GM19043 (cell line): ENCODE measurements at regions not wholly inside any gene's neighbourhood (a gene's known extent, or its start where the extent isn't known, plus 50 kb on each side); places are given as distances from the start of the nearest gene placed in this dataset.
"Not testable (repeated sequence)": the region's sequence is repeated elsewhere in the genome, so short reads cannot be mapped to it uniquely, and the experiment has no call there.

Experiments
- ATAC-seq: cut with Tn5 transposase; IDR thresholded peaks from one replicate; pipeline ENCODE4 v1.9.1; 2021; ENCODE audit warnings: low read depth; ENCODE audit not compliant: unreplicated experiment

DNA sequence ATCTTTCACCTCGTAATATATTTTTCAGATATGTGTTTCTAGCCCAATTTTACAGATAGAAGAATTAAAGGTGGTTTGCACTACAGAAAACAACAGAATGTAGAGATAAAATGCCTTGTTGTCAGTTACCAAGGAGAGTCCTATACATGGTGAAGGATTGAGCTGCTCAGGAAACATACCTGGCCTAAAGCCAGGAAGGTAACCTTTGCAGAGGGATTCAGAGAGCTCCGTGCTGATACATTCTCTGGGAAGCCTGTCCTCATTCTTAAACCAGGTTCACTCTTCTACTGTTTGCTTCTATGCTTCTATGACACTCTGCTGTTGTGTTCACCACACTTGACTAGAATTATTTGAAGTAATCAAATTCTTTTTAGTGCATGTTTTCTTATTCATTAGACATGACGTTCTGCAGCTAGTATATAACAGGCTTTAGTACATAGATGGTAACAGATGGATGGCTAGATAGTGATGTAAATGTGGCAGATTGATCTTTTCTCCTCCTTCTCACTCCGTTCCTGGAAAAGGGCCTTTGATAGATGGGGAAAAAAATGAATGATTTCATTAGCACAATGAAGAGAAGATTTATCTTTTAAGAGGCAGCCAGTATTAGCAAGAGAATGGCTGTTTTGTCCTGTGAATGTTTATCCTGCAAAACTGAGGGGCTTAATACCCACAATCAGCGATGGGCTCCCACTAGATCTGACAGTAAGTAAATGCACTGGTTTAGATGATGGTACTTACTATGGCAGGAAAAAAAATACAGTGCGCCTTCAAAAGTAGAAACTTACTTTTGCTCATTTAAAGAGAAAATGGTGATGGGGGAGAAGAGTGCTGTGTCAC lies 589.6 kb upstream of the FAM98A start:
- ATAC-seq: no peak

DNA sequence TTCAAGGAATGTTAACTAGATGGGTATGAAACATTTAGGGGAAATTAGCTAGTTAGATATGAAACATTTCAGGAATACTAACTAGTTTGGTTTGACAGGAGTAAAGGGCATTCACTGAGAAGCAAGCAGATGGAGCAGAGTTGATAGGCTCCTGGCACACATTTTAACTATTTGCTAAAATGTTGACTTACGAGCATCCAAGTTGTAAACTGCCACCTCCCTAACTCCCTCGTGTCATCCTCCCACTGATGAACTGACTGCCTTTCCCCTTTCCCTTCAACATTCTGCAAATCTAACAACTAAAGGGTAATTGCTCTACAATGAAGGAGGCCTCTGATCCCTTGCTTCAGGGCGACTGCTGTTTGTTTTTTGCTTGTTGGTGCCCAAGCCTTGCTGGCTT lies 580.4 kb upstream of the FAM98A start:
- no peak for ATAC-seq

DNA sequence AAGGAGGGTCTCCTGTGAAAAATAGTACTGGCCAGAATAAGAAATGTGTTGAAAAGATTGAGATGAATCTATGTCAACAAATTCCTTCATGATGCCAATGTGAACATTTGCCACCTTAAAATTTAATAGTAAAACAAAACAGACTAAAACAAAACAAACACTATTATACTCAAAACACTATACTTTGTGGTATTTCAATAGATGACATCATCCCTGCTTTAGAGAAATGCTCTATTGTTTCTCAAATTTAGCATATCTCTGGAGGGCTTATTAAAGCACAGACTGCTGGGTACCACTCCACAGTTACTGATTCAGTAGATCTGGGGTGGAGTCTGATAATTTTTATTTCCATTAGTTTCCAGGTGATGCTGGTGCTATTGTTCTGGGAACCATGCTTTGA lies 579.4 kb upstream of the FAM98A start:
- no peak for ATAC-seq

DNA sequence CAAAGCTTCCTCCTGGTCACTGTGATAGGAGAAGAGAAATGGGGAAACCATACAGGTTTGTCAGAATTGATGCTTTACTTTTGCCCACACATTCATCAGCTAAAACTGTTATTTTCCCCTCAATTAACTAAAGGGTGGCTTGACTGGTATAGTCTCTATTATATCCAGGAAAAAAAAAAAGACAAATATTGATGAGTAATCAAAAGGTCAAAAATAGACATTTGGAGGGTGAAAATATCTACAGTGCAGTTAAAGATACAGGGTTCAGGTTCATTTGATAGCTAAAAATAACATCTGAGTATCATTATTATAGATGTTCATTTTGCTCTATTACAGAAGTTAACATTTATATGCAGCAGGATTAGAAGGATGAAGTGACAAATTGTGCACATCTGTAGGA lies 577.6 kb upstream of the FAM98A start:
- no peak for ATAC-seq

DNA sequence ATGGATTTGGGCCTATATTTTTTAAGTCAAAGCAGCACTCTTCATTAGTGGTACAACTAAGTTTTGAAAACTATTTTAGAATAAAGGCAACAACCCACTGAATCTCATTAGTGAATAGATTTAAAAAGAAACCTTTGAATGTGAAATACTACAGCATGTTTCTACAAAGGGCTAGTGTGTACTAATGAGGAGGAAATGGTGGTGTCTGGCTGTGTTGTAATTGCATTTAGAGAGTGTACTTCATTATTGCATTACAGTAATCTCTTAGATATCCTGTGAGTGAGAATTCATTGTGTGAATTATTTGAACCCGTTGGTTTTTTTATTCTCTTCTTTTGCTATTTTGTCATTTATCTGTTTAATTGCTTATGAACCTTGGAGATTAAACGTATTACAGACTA lies 575.4 kb upstream of the FAM98A start:
- ATAC-seq: no peak

DNA sequence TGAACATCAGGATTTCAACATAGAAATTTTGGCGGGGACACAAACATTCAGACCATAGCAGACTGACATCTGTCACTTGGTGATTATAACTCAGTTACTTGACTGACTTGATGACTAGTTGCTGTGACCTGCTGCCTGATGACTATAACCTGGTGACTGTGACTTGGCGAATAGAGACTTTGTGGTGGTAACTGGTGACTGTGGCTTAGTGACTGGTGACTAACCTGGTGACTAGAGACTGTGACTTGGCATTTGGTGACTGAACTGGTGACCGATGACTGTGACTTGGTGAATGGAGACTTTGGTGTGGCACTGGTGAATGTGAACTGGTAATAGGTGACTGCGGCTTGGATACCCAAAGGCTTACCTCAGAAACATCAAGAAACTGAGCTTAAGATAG lies 563.1 kb upstream of the FAM98A start:
- no peak for ATAC-seq

DNA sequence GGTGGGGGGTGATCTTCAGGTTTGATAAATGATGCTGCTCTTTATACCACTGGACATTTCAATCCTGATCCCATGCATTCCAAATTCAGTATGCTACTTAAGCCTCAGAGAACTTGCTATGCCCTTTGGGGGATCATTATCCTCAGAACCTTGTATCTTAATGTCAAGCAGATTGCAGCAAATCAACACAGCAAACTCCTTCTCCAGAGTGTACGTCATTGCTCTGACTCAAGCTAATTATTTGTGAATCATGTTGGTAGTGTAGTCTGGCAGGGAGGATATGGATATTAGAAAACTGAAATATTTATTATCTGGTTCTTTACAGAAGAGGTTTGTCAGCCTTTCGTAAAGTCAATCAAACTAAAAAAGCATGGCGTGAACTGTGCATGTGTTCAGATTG lies 562.5 kb upstream of the FAM98A start:
- no peak for ATAC-seq

DNA sequence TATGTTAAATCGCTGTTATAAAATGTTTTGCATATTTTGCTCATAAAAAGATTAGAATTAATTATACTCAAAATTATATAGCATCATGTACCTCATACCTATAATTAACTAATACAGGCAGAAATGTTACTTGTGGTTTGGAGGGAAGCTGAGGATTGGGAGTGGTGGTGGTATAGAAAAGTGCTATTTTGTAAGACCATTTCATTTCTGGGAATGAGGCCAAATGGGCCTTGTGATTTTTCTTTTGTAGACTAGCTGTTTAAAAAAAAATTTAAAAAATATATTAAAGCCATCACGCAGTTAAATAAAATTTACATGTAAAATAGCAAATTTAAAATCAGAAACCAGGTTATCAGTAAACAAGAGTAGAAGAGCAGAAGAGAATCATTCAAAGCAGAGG lies 560.8 kb upstream of the FAM98A start:
- ATAC-seq: no peak

DNA sequence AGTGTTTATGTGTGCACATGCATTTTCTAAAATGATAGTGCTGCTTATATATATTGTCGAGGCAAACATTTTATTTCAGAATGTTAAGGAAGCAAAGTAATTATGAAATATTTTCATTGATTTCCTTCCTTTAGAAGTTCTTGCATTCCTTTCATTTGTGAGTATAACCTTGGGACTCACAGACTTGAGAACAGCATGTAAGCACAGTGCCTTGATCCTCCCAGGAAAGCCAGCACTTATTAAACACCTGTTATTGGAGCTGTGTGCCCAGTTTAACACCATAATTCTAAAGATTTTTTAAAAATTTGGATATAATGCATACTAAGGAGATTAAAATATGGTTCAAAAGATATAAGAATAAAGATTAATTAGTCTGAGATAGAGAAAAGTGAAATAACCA lies 554.4 kb upstream of the FAM98A start:
- no peak for ATAC-seq

DNA sequence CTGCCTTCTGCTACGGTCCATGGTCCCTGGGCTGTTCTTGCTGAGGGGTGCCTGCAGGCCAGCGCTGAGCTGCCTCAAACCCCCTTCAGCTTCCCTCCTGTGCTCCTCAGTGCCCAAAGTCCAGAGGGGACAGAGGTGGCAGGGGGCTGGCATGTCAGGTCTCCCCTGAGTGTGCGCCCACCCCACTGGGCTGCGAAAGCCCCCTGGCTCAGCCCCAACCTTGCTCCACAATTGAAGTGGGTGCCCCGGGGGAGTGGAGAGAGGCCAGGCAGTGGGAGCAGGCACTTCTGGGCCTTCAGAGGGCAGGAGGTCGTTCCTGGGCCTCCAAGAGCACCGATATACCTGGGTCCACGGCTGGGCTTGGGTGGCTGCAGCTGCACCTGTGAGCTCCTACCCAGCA lies 548.7 kb upstream of the FAM98A start:
- ATAC-seq: no peak

DNA sequence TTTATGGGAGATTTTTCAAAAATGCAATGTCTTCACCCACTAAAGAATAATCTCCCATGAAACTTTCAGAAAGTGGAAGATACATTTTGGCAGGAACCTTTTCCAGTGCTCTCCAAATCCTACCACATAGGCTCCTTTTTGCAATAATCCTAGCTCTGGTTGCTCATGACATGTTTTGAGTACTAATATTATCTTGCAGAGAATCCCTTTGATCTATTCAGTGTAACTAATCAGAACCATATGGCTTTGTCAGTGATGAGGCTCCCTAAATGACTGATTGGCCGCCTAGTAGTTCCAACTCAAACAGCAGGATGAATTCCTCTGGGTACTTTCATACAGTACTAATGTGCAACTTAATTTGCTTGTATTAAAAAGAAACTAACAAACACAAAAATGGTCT lies 544.0 kb upstream of the FAM98A start:
- no peak for ATAC-seq

DNA sequence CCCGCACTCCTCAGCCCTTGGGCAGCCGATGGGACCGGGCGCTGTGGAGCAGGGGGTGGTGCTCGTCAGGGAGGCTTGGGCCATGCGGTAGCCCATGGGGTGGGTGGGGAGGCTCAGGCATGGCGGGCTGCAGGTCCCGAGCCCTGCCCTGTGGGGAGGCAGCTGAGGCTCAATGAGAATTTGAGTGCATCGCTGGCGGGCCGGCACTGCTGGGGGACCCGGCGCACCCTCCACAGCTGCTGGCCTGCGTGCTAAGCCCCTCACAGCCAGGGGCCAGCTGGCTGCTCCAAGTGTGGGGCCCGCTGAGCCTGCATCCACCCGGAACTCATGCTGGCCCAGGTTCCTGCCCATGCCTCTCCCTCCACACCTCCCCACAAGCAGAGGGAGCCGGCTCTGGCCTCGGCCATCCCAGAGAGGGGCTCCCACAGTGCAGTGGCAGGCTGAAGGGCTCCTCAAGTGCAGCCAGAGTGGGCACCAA lies 543.5 kb upstream of the FAM98A start:
- ATAC-seq: not testable (repeated sequence)

DNA sequence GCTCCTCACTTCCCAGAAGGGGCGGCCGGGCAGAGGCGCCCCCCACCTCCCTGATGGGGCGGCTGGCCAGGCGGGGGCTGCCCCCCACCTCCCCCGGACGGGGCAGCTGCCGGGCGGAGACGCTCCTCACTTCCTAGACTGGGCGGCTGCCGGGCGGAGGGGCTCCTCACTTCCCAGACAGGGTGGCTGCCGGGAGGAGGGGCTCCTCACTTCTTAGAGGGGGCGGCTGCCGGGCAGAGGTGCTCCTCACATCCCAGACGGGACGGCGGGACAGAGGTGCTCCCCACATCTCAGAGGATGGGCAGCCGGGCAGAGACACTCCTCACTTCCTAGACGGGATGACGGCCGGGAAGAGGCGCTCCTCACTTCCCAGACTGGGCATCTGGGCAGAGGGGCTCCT lies 534.0 kb upstream of the FAM98A start:
- ATAC-seq: not testable (repeated sequence)

DNA sequence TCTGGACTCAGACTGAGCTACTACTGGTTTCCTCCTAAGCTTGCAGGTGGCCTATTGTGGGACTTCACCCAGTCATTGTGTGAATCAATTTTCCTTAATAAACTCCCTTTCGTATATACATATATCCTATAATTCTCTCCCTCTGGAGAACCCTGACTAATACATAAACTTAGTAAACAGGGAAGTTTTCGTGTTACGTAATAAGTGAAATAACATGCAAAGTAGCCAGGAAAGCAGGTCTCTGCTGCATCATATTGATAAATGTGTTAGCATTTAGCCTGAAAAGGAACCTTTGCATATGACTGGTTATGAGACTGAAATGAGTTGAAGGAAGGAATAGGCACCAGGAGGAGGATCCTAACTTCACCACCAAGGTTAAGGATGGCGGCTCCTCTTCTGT lies 527.2 kb upstream of the FAM98A start:
- ATAC-seq: no peak

DNA sequence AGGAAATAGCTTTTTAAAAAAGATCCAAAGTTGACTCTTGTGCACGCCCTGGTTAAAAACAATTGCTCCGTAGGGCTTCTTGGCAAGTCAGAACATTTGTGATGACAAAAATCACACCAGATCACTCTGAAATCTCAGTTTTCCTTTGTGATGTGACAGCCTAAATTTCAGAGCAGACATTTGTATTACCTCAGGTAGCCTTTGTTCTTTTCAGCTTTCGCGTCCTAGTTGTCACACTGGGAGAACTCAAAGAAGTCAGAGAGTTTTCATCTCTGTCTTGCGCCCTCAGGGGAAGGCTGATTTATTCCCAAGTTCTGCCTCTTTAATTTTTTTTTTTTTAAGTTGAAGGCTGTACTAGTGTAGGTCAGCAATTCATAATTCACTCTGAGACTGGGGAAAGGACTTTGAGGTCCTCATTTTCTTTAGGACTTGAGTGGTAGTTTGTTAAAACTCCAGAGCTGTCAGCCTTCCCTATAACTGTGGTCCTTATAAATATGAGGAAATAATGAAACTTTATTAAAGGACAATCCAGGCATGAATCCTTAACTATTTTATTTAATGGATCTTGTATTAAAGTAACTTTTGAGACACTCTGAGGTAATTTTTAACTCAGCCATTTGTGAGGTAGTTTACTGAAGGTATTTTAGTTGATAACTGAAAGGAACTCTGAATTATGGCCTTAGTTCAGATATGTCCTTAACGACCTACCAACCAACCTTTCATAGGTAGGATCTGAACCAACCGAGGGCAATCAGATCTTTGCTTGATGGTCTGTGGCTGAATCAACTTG lies 525.1 kb upstream of the FAM98A start:
- no peak for ATAC-seq

DNA sequence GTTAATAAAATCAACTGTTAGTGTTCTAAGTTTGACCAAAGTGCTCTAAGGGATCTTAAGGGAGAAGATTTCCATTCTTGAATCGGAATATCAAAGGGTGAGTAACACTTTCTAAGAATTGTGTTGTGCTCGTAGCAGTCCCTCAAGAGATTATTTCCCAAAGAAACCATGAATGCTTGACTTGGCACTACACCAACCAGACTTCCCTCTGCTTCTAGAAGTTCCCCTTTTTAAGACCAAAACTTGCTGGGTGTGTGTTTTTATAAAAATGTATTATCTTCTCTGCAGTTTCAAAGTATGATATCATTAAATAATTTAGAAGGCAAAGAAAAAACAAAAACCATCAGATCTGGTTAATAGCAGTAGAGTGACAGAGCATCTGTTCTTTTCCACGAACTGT lies 522.0 kb upstream of the FAM98A start:
- ATAC-seq: no peak

DNA sequence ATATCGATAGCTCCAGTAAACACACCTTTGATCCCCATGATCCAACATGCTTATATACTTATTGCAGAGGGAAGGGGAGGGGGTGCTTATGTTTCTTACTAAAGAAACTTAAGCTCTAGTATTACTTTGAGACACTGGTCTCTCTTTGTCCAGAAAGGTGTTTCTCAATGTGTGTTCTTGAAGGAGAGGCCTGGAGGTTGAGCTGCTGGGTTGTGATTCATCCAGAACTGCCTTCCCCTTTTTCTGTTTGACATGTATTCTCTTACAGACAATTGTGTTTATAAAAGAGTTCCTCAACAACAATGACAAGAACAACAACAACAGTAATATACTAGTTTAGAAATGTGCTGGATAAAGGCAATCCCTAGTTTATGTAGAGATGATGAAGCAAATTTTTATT lies 516.0 kb upstream of the FAM98A start:
- ATAC-seq: no peak

DNA sequence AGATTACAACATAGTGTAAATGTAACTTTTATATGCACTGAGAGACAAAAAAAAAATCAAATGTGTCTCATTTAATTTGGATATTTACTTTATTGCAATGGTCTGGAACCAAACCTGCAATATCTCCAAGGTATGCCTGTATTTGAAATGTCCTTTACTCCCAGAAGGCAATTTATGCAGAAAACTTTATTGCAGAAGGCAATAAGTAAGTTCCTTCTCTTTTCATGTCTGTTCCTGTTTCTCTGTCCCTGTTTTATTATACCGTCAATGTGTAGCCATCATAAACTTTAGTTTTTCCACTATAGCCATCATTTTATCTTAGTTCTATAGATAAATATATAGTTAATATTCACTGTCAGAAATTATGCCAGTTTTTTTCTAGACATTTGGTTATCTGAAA lies 513.1 kb upstream of the FAM98A start:
- no peak for ATAC-seq

DNA sequence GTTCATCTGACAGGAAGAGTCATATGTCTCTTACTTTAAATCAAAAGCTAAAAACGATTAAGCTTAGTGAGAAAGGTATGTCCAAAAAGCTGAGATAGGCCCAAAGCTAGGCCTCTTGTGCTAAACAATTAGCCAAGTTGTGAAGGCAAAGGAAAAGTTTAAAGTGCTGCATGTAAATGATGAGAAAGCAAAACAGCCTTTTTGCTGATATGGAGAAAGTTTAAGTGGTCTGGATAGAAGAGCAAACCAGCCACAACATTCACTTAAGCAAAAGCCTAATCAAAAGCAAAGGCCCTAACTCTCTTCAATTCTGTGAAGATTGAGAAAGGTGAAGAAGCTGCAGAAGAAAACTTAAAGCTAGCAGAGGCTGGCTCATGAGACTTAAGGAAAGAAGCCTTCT lies 511.3 kb upstream of the FAM98A start:
- no peak for ATAC-seq

DNA sequence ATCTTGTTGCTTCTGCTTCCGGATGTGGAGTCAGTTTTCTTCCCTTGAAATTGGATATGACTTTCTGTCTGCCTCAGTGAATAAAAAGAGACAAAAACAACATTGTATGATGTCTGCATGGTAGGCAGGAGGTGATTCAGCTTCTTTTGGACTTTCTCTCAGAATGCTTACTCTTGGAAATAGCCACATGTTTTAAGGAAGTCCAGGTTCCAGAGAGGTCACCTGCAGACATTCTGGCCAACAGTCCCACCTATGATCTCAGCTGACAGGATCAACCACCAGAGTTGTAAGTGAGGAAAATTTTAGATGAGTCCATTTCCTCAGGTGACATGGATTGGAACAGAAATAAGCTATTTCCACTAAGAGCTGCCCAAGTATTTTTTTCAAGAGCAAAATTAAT lies 508.7 kb upstream of the FAM98A start:
- no peak for ATAC-seq

DNA sequence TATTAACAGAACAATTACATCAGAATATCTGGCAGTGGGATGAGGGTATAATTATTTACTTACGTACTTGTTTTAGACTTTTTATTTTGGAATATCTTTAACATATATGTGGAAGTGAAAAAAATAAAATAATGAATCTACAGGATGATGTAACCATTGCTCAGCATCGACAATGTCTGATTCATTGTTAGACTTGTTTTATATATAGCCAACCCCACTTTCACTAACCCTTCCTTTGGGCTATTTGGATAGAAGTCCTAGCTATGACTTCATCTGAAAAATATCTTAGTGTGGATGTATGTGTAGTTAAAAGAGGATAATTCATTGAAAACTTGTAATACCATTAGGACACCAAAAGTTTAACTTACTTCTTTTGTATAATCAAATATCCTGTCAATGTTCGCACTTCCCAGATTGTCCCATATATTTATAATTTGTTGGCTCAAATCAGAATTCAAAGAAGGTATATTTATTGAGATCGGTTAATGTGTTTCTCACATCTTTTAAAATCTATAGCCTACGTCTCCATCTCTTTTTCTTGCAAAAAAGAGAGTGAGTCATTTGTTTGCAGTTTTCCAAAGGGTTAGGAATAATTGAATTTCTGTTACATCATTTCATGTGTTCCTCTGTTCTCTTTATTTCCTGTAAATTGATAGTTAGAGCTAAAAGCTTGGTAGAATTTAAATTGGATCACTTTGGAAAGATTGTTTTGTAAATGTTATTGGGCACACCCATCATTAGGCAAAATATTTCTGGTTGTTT lies 506.1 kb upstream of the FAM98A start:
- no peak for ATAC-seq
